Endothelial cell of umbilical vein (primary cell): ENCODE measurements at regions not wholly inside any gene's neighbourhood (a gene's known extent, or its start where the extent isn't known, plus 50 kb on each side); places are given as distances from the start of the nearest gene placed in this dataset.

Experiments
- CTCF ChIP-seq, 2 donors: IDR thresholded peaks; 1 replicate in 1 of 2; 2 replicates in 1 of 2; pipeline ENCODE4 v1.5.1; 2011; ENCODE audit warnings: low read length in 2 of 2, mild to moderate bottlenecking in 2 of 2, moderate library complexity in 2 of 2, control low read depth in 1 of 2, inconsistent platforms in 1 of 2, low read depth in 1 of 2; ENCODE audit not compliant: insufficient read depth in 1 of 2; ENCODE audit errors: extremely low read depth in 1 of 2
- JUN ChIP-seq: IDR thresholded peaks from 2 replicates; pipeline ENCODE4 v1.6.1; 2011; ENCODE audit warnings: borderline replicate concordance, low read depth; ENCODE audit not compliant: insufficient read length, insufficient read depth
- MAX ChIP-seq: IDR thresholded peaks from 2 replicates; pipeline ENCODE4 v1.6.1; 2011; ENCODE audit not compliant: insufficient read depth, insufficient read length

- no peak for TF ChIP-seq CTCF (IDR thresholded peaks at IDR 0.05; ENCODE audit: extremely low read depth in 1 of 2, insufficient read depth in 1 of 2, low read depth in 1 of 2, low read length in 2 of 2)
- TF ChIP-seq JUN, result no peak
- no peak for TF ChIP-seq MAX
Observed at GRCh38 chr18:60096428-60096827, 196.6 kb downstream of the PMAIP1 start.
